ENCODE measurements at regions not wholly inside any gene's neighbourhood (a gene's known extent, or its start where the extent isn't known, plus 50 kb on each side); places are given as distances from the start of the nearest gene placed in this dataset.

DNA sequence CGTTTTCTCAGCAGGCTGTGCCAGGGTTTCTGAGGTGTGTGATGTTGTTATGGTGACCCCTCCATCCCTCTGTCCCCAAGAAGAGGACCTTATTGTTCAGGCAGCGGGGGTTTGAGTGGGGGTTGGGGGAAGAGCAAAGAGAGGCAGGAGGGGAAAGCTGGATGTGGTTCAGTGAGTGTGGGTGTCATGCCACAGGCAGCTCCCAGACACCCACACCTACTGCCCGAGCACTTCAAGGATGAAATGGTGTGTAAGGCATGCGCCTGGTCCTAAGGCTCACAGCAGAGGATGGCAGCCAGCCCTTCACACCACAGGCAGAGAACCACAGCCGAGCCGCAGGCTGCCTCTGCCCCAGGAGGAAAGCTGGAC lies 49.9 kb upstream of the STUM start:
- no peak for TF ChIP-seq ZNF274 (IDR thresholded peaks at IDR 0.05; ENCODE audit: low read depth, low read length)
- TF ChIP-seq SUZ12 (IDR thresholded peaks at IDR 0.05; ENCODE audit: extremely low read depth, insufficient read depth, insufficient read length), result no peak
- TF ChIP-seq YY1 (IDR thresholded peaks at IDR 0.05; ENCODE audit: insufficient read depth, insufficient read length), result no peak
